Natural killer cell (primary cell): ENCODE measurements at regions not wholly inside any gene's neighbourhood (a gene's known extent, or its start where the extent isn't known, plus 50 kb on each side); places are given as distances from the start of the nearest gene placed in this dataset.

ENCODE experiments used
- ATAC-seq, 3 donors: fragments of 150-1000 bp in 2 of 3; fragments of 200-7000 bp in 1 of 3; cut with Tn5 transposase; 1 replicate in 1 of 3; 2 replicates in 2 of 3; pipeline ENCODE4 v1.10.0; 2021; ENCODE audit warnings: mild to moderate bottlenecking in 2 of 3, moderate library complexity in 2 of 3
- DNase-seq, 2 donors: peaks; one replicate each; pipeline versions ENCODE4 v3.0.0 to v3.0.0-alpha.2; 2013 to 2021; ENCODE audit warnings: mixed read lengths in 1 of 2
- H3K27ac ChIP-seq: one replicate; pipeline ENCODE4 v1.5.1; 2013; ENCODE audit warnings: mild to moderate bottlenecking, low read length
- H3K27me3 ChIP-seq: one replicate; pipeline ENCODE4 v1.6.1; 2013; ENCODE audit warnings: low read length; ENCODE audit not compliant: control insufficient read depth, insufficient read depth
- H3K36me3 ChIP-seq: one replicate; pipeline ENCODE4 v1.6.1; 2013; ENCODE audit warnings: low read length; ENCODE audit not compliant: control insufficient read depth, insufficient read depth
- H3K4me1 ChIP-seq: one replicate; pipeline ENCODE4 v1.6.1; 2013; ENCODE audit warnings: low read length; ENCODE audit not compliant: control insufficient read depth, insufficient read depth
- H3K4me3 ChIP-seq: one replicate; pipeline ENCODE4 v1.5.1; 2013; ENCODE audit warnings: low read length
- H3K9me3 ChIP-seq: one replicate; pipeline ENCODE4 v1.6.1; 2013; ENCODE audit warnings: low read length; ENCODE audit not compliant: control insufficient read depth, insufficient read depth
- H3K27ac Mint-ChIP-seq, 2 donors: one replicate each; pipeline ENCODE4 v1.8.0; 2022; ENCODE audit warnings: mild to moderate bottlenecking in 2 of 2, mixed read lengths in 2 of 2, moderate library complexity in 1 of 2
- H3K27me3 Mint-ChIP-seq, 2 donors: one replicate each; pipeline ENCODE4 v1.8.0; 2022; ENCODE audit warnings: low read depth in 2 of 2, mixed read lengths in 2 of 2
- H3K36me3 Mint-ChIP-seq: one replicate; pipeline ENCODE4 v1.8.0; 2022; ENCODE audit warnings: mixed read lengths
- H3K4me1 Mint-ChIP-seq, 2 donors: one replicate each; pipeline ENCODE4 v1.8.0; 2022; ENCODE audit warnings: mixed read lengths in 2 of 2
- H3K4me3 Mint-ChIP-seq: one replicate; pipeline ENCODE4 v1.8.0; 2022; ENCODE audit warnings: mild to moderate bottlenecking, moderate library complexity, mixed read lengths
- H3K9me3 Mint-ChIP-seq, 2 donors: one replicate each; pipeline ENCODE4 v1.8.0; 2022; ENCODE audit warnings: mixed read lengths in 2 of 2
- CTCF ChIP-seq: fragments of 200-600 bp; IDR thresholded peaks from one replicate; pipeline ENCODE4 v1.8.0; 2022; ENCODE audit warnings: antibody characterized with exemption
- WGBS: methylation state at CpG from one replicate; pipeline ENCODE4 v1.1.7; 2013; ENCODE audit warnings: missing lambda C conversion rate; ENCODE audit not compliant: insufficient coverage; 5-methylcytosine and 5-hydroxymethylcytosine counted together
- intact Hi-C: fragments of 100-400 bp; cut with micrococcal nuclease; formaldehyde crosslinking; loops from one replicate; pipeline ENCODE4 v1.14.2; 2022

GRCh38 chr9:89256225-89256624 is 54.8 kb upstream of the CKS2 start:
- Mint-ChIP-seq H3K27ac (no peak overlapping the region), H3K4me3 (no peak overlapping the region), H3K9me3 (no peaks in the 10 kb centered on the region), H3K36me3 (no peaks in the 10 kb centered on the region), H3K27me3 (no peaks in the 10 kb centered on the region), H3K4me1 (no peaks in the 10 kb centered on the region)
- intact Hi-C loops = no loop called here
- H3K9me3 ChIP-seq = no peaks in the 10 kb centered on the region
- ATAC-seq (no peak), DNase-seq (no peak)
- no peaks in the 10 kb centered on the region for H3K4me1 ChIP-seq
- H3K36me3 ChIP-seq = no peaks in the 10 kb centered on the region
- no peak overlapping the region for H3K27ac ChIP-seq
- H3K27me3 ChIP-seq = no peaks in the 10 kb centered on the region
- WGBS = 97% methylated on average over 8 of the region's 8 CpGs
- H3K4me3 ChIP-seq = no peak overlapping the region
- no peak for TF ChIP-seq CTCF

GRCh38 chr9:89256642-89257041 is 54.4 kb upstream of the CKS2 start:
- H3K9me3 ChIP-seq = no peaks in the 10 kb centered on the region
- Mint-ChIP-seq H3K27ac (no peak overlapping the region), H3K36me3 (no peaks in the 10 kb centered on the region), H3K4me1 (no peaks in the 10 kb centered on the region), H3K9me3 (no peaks in the 10 kb centered on the region), H3K27me3 (no peaks in the 10 kb centered on the region), H3K4me3 (no peak overlapping the region)
- 82% methylated on average over 7 of the region's 8 CpGs for WGBS
- intact Hi-C loops = no loop called here
- no peak overlapping the region for H3K4me3 ChIP-seq
- no peaks in the 10 kb centered on the region for H3K27me3 ChIP-seq
- ATAC-seq (no peak), DNase-seq (no peak)
- H3K27ac ChIP-seq = no peak overlapping the region
- H3K36me3 ChIP-seq = no peaks in the 10 kb centered on the region
- TF ChIP-seq CTCF = no peak
- H3K4me1 ChIP-seq = no peaks in the 10 kb centered on the region

- ATAC-seq = peak in 1 of 3 donors; percentile 48
- no peak for DNase-seq
- H3K36me3 ChIP-seq = no peaks in the 10 kb centered on the region
- no peak for TF ChIP-seq CTCF
- WGBS = 89% methylated on average over 2 of the region's 2 CpGs
- H3K27ac ChIP-seq = no peak overlapping the region
- H3K4me3 Mint-ChIP-seq = no peak overlapping the region
- no peaks in the 10 kb centered on the region for H3K9me3 Mint-ChIP-seq
- no peaks in the 10 kb centered on the region for H3K27me3 ChIP-seq
- no peaks in the 10 kb centered on the region for H3K9me3 ChIP-seq
- no peaks in the 10 kb centered on the region for H3K4me1 Mint-ChIP-seq
- no peak overlapping the region for H3K4me3 ChIP-seq
- H3K27ac Mint-ChIP-seq = no peak overlapping the region
- H3K27me3 Mint-ChIP-seq = peaks cover 0 to 12% of the 10 kb centered on the region in 2 donors
- H3K36me3 Mint-ChIP-seq = no peaks in the 10 kb centered on the region
- no peaks in the 10 kb centered on the region for H3K4me1 ChIP-seq
- intact Hi-C loops = no loop called here
Observed at GRCh38 chr9:89260525-89260924, 50.5 kb upstream of the CKS2 start.
